Activated T-helper 1 cell treated with anti-CD3 and anti-CD28 coated beads, Interleukin-2, amount 50 U/mL, for 16 hours (primary cell): ENCODE measurements at regions not wholly inside any gene's neighbourhood (a gene's known extent, or its start where the extent isn't known, plus 50 kb on each side); places are given as distances from the start of the nearest gene placed in this dataset.

ENCODE experiments used
- DNase-seq, 2 donors: peaks; one replicate each; pipeline ENCODE4 v3.0.0-alpha.2; 2020; ENCODE audit warnings: low read depth in 1 of 2, low spot score in 1 of 2

GRCh38 chr9:129490583-129491486 is 130.1 kb downstream of the C9orf50 start:
- DNase-seq = no peak

- peak in 1 of 2 donors; percentile 47 for DNase-seq
Observed at GRCh38 chr9:129489838-129490582, 130.9 kb downstream of the C9orf50 start.

GRCh38 chr9:129487658-129488483 is 133.0 kb downstream of the C9orf50 start:
- peak in 1 of 2 donors; percentile 35 for DNase-seq

- no peak for DNase-seq
Observed at GRCh38 chr9:129486756-129487657, 133.9 kb downstream of the C9orf50 start.

- DNase-seq = no peak
Observed at GRCh38 chr9:129485145-129485774, 135.6 kb downstream of the C9orf50 start.

DNA sequence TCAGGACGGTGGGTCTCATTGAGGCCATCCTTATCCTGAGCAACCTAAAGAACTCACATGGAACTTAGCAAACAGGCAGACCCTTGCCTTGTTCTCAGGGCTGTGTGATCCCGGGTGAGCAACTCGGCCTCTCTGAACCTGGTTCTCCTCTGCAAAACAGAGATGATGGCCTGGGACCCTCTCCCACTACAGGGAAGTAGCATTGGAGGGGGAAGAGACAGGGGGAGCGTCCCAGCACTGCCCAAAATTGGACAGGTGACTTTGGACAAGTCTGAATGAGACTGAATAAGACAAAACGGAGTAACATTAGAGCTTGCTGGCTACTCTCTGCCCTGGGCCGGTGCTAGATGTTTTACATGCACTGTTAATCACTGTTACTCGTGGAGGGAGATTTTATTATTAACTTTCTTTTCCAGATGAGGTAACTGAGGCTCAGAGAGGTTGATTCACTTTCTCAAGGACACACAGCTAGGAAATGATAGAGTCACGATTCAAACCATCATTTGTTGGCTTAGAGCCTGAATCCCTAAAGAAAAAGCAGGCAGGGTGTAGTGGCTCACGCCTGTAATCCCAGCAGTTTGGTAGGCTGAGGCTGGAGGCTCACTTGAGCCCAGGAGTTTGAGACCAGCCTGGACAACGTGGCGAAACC is 136.4 kb downstream of the C9orf50 start:
- DNase-seq = no peak

- DNase-seq = no peak
Observed at GRCh38 chr9:129483415-129484351, 137.2 kb downstream of the C9orf50 start.

- DNase-seq = no peak
Observed at GRCh38 chr9:129482521-129483414, 138.1 kb downstream of the C9orf50 start.

DNA sequence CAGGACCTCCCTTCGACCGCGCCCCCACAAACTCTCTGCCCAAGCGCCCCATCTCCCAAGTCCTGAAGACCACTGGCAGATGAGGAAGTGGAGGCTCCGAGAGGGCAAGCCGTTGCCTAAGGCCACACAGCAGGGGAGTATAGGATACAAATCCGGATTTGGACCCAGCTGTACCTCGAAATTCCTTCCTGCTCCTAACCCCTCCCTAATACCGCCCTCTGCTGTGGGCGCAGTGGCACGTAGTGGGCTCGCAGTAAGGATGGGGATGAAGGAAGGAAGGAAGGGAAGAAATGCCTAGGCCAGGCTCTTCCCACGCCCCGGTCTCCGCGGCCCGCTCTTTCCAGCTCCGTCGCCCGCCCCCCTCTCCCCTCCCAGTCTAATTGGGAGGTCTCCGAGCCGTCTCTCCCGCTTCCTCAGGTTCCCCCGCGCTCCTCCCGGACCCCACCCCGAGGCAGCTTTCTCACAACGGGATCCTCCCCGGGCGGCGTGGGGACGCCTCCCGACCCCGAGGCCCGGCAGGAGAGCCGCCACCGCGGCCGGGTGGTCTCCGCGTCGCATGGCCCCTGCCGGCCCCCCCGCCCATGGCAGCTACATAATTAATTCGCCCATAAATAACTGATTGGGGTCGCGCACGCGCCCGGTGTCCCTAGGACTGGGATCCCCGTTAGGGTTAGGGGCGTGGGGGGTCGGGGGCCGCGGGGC is 138.9 kb downstream of the C9orf50 start:
- no peak for DNase-seq

GRCh38 chr9:129481424-129481809 is 139.5 kb downstream of the C9orf50 start:
- no peak for DNase-seq

DNA sequence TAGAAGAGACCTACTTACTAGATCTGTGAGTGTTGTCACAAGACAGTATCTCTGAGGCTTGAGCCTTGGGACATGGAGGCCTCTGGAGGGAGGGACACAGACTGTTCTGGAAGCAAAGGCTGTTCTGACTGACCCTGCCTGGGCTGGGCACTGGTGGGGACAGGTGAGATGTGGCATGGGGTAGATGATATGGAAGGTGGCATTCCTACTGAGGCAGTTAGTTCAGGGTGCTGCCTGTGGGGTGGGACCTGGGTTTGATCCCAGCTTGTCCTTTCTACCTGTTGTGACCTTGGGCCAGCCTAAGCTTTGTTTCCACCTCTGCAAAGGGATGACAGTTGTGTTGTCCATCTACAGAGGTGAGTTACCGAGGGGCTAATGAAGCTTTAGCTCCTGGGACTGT is 140.2 kb downstream of the C9orf50 start:
- no peak for DNase-seq

- DNase-seq = no peak
Observed at GRCh38 chr9:129480227-129480626, 140.7 kb downstream of the C9orf50 start.

DNA sequence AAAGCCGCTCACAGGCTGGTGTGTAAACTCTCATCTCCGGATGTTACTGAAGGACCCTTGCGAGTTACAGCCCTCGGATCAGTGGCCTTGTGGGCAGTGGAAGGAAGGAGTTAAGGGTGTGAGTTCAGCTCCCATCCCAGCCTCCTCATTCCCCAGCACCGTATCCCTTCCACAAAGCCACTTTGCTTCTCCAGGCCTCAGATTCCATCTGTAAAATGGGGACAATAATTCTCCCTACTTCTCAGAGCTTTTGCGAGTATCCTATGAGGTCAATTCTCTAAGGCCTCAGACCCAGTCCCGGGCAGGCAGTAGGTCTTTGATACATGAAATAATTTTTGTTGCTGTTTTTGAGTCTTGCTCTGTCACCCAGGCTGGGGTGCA is 141.3 kb downstream of the C9orf50 start:
- DNase-seq = no peak

DNA sequence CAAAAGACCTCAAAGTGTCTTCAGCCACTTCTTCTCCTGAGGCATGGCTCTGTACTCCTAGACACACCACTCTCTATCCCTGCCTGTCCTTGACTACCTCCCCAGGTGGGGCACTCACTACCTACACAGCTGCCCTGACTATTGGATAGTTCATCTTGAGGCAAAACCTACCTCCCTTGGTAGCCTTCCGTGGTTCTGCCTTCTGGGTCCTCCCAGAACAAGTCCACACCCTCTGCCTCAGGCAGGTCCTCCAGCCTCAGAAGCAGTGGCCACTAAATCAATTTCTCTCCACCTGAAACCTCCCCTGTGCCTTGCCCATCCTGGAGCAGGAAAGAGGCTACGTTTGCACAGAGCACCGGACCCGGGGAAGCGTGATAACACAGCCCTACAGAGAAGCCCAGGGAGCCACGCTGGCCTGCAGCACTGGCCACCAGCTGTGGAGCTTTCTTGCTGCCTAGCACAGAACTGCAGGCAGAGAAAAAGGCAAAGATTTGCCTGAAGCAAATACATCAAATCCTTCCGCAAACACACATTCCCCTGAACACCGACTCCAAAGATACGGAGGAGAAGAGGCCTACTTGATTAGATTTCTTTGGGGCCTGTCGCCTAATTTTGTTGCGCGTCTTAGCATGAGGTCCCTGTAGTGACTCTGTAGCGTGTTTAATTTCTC is 141.8 kb downstream of the C9orf50 start:
- no peak for DNase-seq

DNA sequence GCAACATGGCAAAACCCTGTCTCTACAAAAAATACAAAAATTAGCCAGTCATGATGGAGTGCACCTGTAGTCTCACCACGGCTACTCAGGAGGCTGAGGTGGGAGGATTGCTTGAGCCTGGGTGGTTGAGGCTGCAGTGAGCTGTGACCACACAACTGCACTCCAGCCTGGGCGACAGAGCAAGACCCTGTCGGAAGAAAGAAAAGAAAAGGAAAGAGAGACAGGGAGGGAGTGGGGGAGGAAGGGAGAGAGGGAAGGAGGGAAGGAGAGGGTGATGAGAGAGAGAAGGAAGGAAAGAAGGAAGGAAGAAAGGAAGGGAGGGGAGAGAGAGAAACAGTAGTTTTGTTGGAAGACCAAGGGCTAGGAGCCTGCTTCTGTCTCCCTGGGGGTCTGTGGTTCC is 142.4 kb downstream of the C9orf50 start:
- DNase-seq = no peak
